NT2/D1 (cell line): ENCODE measurements at regions not wholly inside any gene's neighbourhood (a gene's known extent, or its start where the extent isn't known, plus 50 kb on each side); places are given as distances from the start of the nearest gene placed in this dataset.

Source experiments
- SUZ12 ChIP-seq: IDR thresholded peaks from 2 replicates; pipeline ENCODE4 v1.6.1; 2011; ENCODE audit not compliant: insufficient read length, insufficient read depth; ENCODE audit errors: extremely low read depth
- YY1 ChIP-seq: IDR thresholded peaks from 2 replicates; pipeline ENCODE4 v1.6.1; 2011; ENCODE audit not compliant: insufficient read length, insufficient read depth
- ZNF274 ChIP-seq: IDR thresholded peaks from 2 replicates; pipeline ENCODE4 v1.6.1; 2011; ENCODE audit warnings: mild to moderate bottlenecking, low read depth, low read length

DNA sequence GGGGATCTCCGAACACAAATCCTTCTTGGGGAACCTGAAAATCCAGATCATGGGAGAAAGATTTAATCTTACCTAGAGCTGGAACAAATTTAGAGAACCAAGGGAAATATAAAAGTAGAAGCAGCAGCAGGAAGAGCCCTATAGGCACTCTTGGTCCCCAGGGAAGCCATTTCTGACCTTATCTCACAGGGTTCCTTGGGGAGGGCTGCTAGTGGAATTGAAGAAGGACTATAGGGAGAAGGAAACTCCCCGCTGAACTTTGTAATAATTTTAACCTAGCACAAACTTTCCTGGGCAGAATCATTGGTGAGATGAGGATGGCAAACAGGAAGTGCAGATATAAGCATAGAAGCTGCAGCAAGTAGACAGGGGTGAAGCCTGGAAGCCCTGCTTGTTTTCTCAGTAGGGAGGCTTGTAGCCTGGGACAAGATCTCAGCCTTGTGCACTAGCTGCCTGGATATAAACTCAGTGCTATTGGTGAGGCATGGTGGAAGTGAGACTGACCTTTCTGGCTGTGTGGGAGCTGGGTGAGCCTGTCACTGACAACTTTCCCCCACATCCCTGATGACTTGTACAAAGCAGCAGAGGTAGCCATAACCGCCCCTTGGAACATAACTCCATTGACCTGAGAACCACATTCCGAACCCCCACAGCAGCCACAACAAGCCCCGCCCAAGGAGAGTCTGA, 343.0 kb upstream of the TGFBR2 start:
- TF ChIP-seq ZNF274, result no peak
- TF ChIP-seq SUZ12, result no peak
- no peak for TF ChIP-seq YY1
